ENCODE measurements at regions not wholly inside any gene's neighbourhood (a gene's known extent, or its start where the extent isn't known, plus 50 kb on each side); places are given as distances from the start of the nearest gene placed in this dataset.

DNA sequence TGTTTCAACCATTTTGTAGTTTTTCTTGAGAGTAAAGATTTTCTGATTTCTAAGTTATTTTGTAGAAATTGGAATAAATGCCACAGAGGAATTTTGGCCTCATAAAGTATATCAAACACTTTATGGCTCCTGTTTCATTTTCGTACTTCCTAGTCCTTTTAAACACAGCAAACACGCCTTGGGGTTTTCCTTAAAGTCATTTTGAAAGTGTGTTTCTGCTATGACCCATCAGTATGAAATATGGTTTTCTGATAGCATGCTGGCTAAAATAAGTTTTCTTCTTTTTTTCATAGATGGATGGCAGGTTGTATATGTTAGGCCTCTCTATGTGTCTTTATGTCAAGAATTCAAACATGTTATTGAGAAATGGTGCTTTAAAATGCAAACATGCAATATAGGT lies 940.1 kb upstream of the TMPRSS15 start:
- H2AFZ ChIP-seq (ENCODE audit: low read depth, low read length) = no peak overlapping the region
- no peak for DNase-seq (ENCODE audit: low read depth, low spot score)
- ChIA-PET POLR2A (no interaction called here), CTCF (no interaction called here)
- no peak overlapping the region for H3K9ac ChIP-seq (replicated peaks; ENCODE audit: extremely low read depth, insufficient read depth, low read length)
- H3K9me3 ChIP-seq (replicated peaks; ENCODE audit: control insufficient read depth, insufficient read depth, low read length) = no peaks in the 10 kb centered on the region
- intact Hi-C loops (cut with micrococcal nuclease) (no loop called here), dilution Hi-C loops (cut with MboI; ENCODE audit: extremely low pct_ligation_motif_present, low sequenced_read_pairs) (no loop called here)
- H3K4me3 ChIP-seq (replicated peaks in 1 of 3; ENCODE audit: insufficient read depth in 1 of 3, low read depth in 1 of 3, low read length in 3 of 3) = no peak overlapping the region
- TF ChIP-seq, protein P1, sequence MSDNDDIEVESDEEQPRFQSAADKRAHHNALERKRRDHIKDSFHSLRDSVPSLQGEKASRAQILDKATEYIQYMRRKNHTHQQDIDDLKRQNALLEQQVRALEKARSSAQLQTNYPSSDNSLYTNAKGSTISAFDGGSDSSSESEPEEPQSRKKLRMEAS (IDR thresholded peaks at IDR 0.05; ENCODE audit: insufficient read depth, insufficient read length) = no peak
- TF ChIP-seq EZH2 (IDR thresholded peaks at IDR 0.05; ENCODE audit: borderline replicate concordance, low read depth, low read length, severe bottlenecking) (no peak), JUN (IDR thresholded peaks at IDR 0.05; ENCODE audit: borderline replicate concordance, insufficient read depth, insufficient read length, low read depth) (no peak), POLR2AphosphoS5 (IDR thresholded peaks at IDR 0.05; ENCODE audit: insufficient read depth, low read depth, low read length) (no peak), GATA2 (IDR thresholded peaks at IDR 0.05; ENCODE audit: insufficient read depth, insufficient read length, low read depth, low read length) (no peak), POLR2A (IDR thresholded peaks at IDR 0.05; ENCODE audit: low read depth, low read length) (no peak), FOS (IDR thresholded peaks at IDR 0.05; ENCODE audit: borderline replicate concordance, insufficient read depth, low read length) (no peak), MYC (IDR thresholded peaks at IDR 0.05; ENCODE audit: low read depth, low read length) (no peak)
- TF ChIP-seq, protein P2, sequence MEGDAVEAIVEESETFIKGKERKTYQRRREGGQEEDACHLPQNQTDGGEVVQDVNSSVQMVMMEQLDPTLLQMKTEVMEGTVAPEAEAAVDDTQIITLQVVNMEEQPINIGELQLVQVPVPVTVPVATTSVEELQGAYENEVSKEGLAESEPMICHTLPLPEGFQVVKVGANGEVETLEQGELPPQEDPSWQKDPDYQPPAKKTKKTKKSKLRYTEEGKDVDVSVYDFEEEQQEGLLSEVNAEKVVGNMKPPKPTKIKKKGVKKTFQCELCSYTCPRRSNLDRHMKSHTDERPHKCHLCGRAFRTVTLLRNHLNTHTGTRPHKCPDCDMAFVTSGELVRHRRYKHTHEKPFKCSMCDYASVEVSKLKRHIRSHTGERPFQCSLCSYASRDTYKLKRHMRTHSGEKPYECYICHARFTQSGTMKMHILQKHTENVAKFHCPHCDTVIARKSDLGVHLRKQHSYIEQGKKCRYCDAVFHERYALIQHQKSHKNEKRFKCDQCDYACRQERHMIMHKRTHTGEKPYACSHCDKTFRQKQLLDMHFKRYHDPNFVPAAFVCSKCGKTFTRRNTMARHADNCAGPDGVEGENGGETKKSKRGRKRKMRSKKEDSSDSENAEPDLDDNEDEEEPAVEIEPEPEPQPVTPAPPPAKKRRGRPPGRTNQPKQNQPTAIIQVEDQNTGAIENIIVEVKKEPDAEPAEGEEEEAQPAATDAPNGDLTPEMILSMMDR (IDR thresholded peaks at IDR 0.05; ENCODE audit: extremely low read depth in 1 of 2, insufficient read depth in 1 of 2, low read depth in 1 of 2, low read length in 2 of 2) = no peak
- no peaks in the 10 kb centered on the region for H3K79me2 ChIP-seq (ENCODE audit: control insufficient read depth, insufficient read depth, low read length)
- H3K27me3 ChIP-seq (ENCODE audit: control insufficient read depth in 2 of 2, insufficient read depth in 2 of 2, low read length in 2 of 2) = no peaks in the 10 kb centered on the region
- no peaks in the 10 kb centered on the region for H3K9me1 ChIP-seq (replicated peaks; ENCODE audit: control insufficient read depth, extremely low read depth, insufficient read depth, low read length)
- H3K4me2 ChIP-seq (ENCODE audit: insufficient read depth, low read length) = no peak overlapping the region
- BruUV-seq (replicated peaks) = no TSS peak
- FAIRE-seq = no peak
- H3K36me3 ChIP-seq (ENCODE audit: control insufficient read depth in 2 of 2, extremely low read depth in 1 of 2, insufficient read depth in 2 of 2, low read length in 2 of 2) = no peaks in the 10 kb centered on the region
- H3K4me1 ChIP-seq (ENCODE audit: control insufficient read depth, extremely low read depth, insufficient read depth, low read length) = no peaks in the 10 kb centered on the region
- no peak overlapping the region for H3K27ac ChIP-seq (ENCODE audit: insufficient read depth, low read depth, low read length)
- H4K20me1 ChIP-seq (replicated peaks; ENCODE audit: control insufficient read depth, extremely low read depth, insufficient read depth, low read length) = no peaks in the 10 kb centered on the region

All from endothelial cell of umbilical vein (primary cell).